Lower lobe of right lung (tissue), 2 donors: ENCODE measurements at regions not wholly inside any gene's neighbourhood (a gene's known extent, or its start where the extent isn't known, plus 50 kb on each side); places are given as distances from the start of the nearest gene placed in this dataset.

ENCODE experiments used
- ATAC-seq, 2 donors: fragments of 200-7000 bp; cut with Tn5 transposase; one replicate each; pipeline ENCODE4 v1.9.1; 2020 to 2022; ENCODE audit warnings: mild to moderate bottlenecking in 2 of 2, moderate library complexity in 2 of 2
- DNase-seq: peaks from one replicate; pipeline ENCODE4 v3.0.0-alpha.2; 2020
- H3K27ac ChIP-seq: fragments of 200-600 bp; one replicate; pipeline ENCODE4 v1.8.0; 2022
- H3K27me3 ChIP-seq: fragments of 200-600 bp; one replicate; pipeline ENCODE4 v1.8.0; 2022; ENCODE audit warnings: low read depth
- H3K36me3 ChIP-seq: fragments of 200-600 bp; one replicate; pipeline ENCODE4 v1.8.0; 2022; ENCODE audit warnings: mild to moderate bottlenecking
- H3K4me1 ChIP-seq: fragments of 200-600 bp; one replicate; pipeline ENCODE4 v1.8.0; 2022
- H3K4me3 ChIP-seq: fragments of 200-600 bp; one replicate; pipeline ENCODE4 v1.8.0; 2022; ENCODE audit warnings: mild to moderate bottlenecking
- H3K9me3 ChIP-seq: fragments of 200-600 bp; one replicate; pipeline ENCODE4 v1.8.0; 2022
- CTCF ChIP-seq: fragments of 200-600 bp; IDR thresholded peaks from one replicate; pipeline ENCODE4 v1.8.0; 2022; ENCODE audit warnings: antibody characterized with exemption, mild to moderate bottlenecking
- intact Hi-C: fragments of 100-400 bp; cut with DNase I; formaldehyde crosslinking; loops from one replicate; pipeline ENCODE4 v1.11.0; 2022
- donor health status: DM: no; HTN: yes; CAD: no; lungs with severe emphysema.

- H3K9me3 ChIP-seq, result no peaks in the 10 kb centered on the region
- no peaks in the 10 kb centered on the region for H3K4me1 ChIP-seq
- ATAC-seq, result no peak
- intact Hi-C loops, result no loop called here
- H3K4me3 ChIP-seq, result no peak overlapping the region
- no peaks in the 10 kb centered on the region for H3K36me3 ChIP-seq
- no peak for DNase-seq
- TF ChIP-seq CTCF, result no peak
- no peaks in the 10 kb centered on the region for H3K27me3 ChIP-seq
- no peak overlapping the region for H3K27ac ChIP-seq
Measured at GRCh38 chr5:85441853-85442252, 1057.2 kb upstream of the EDIL3 start.

GRCh38 chr5:85452322-85453025, 1067.8 kb upstream of the EDIL3 start:
- Histone ChIP-seq H3K36me3 (no peaks in the 10 kb centered on the region), H3K4me3 (no peak overlapping the region), H3K4me1 (no peaks in the 10 kb centered on the region), H3K9me3 (no peaks in the 10 kb centered on the region), H3K27me3 (no peaks in the 10 kb centered on the region), H3K27ac (no peak overlapping the region)
- ATAC-seq (no peak), DNase-seq (no peak)
- TF ChIP-seq CTCF, result no peak
- intact Hi-C loops, result no loop called here

GRCh38 chr5:85453026-85453349, 1068.3 kb upstream of the EDIL3 start:
- intact Hi-C loops, result no loop called here
- H3K4me1 ChIP-seq, result no peaks in the 10 kb centered on the region
- no peak overlapping the region for H3K4me3 ChIP-seq
- TF ChIP-seq CTCF, result no peak
- DNase-seq, result no peak
- ATAC-seq, result no peak
- no peak overlapping the region for H3K27ac ChIP-seq
- H3K9me3 ChIP-seq, result no peaks in the 10 kb centered on the region
- no peaks in the 10 kb centered on the region for H3K27me3 ChIP-seq
- no peaks in the 10 kb centered on the region for H3K36me3 ChIP-seq

- no peaks in the 10 kb centered on the region for H3K27me3 ChIP-seq
- DNase-seq (no peak), ATAC-seq (no peak)
- TF ChIP-seq CTCF, result no peak
- H3K4me1 ChIP-seq, result no peaks in the 10 kb centered on the region
- H3K4me3 ChIP-seq, result no peak overlapping the region
- no peaks in the 10 kb centered on the region for H3K36me3 ChIP-seq
- intact Hi-C loops, result no loop called here
- H3K27ac ChIP-seq, result no peak overlapping the region
- H3K9me3 ChIP-seq, result no peaks in the 10 kb centered on the region
Measured at GRCh38 chr5:85458319-85458718, 1073.6 kb upstream of the EDIL3 start.

- Histone ChIP-seq H3K27ac (no peak overlapping the region), H3K9me3 (no peaks in the 10 kb centered on the region), H3K27me3 (no peaks in the 10 kb centered on the region), H3K4me1 (no peaks in the 10 kb centered on the region), H3K4me3 (no peak overlapping the region), H3K36me3 (no peaks in the 10 kb centered on the region)
- no peak for ATAC-seq
- intact Hi-C loops, result no loop called here
- no peak for TF ChIP-seq CTCF
- no peak for DNase-seq
Measured at GRCh38 chr5:85462957-85463356, 1078.3 kb upstream of the EDIL3 start.

GRCh38 chr5:85466423-85466822, 1081.7 kb upstream of the EDIL3 start:
- Histone ChIP-seq H3K27me3 (no peaks in the 10 kb centered on the region), H3K27ac (no peak overlapping the region), H3K36me3 (no peaks in the 10 kb centered on the region), H3K4me1 (no peaks in the 10 kb centered on the region), H3K9me3 (no peaks in the 10 kb centered on the region), H3K4me3 (no peak overlapping the region)
- TF ChIP-seq CTCF, result no peak
- no peak for ATAC-seq
- DNase-seq, result no peak
- intact Hi-C loops, result no loop called here
